ENCODE measurements at regions not wholly inside any gene's neighbourhood (a gene's known extent, or its start where the extent isn't known, plus 50 kb on each side); places are given as distances from the start of the nearest gene placed in this dataset.
"Not testable (repeated sequence)": the region's sequence is repeated elsewhere in the genome, so short reads cannot be mapped to it uniquely, and the experiment has no call there.

- no peaks in the 10 kb centered on the region for H3K27me3 ChIP-seq (ENCODE audit: control insufficient read depth, insufficient read depth, low read length)
- no peak overlapping the region for H3K27ac ChIP-seq (ENCODE audit: low read depth, low read length)
- H3K9ac ChIP-seq (ENCODE audit: low read length): no peak overlapping the region
- no peaks in the 10 kb centered on the region for H3K4me1 ChIP-seq (ENCODE audit: control insufficient read depth, insufficient read depth, low read length)
- no peaks in the 10 kb centered on the region for H3K36me3 ChIP-seq (ENCODE audit: control insufficient read depth, insufficient read depth, low read length)
- H3K9me3 ChIP-seq (ENCODE audit: control insufficient read depth, insufficient read depth, low read depth, low read length): no peaks in the 10 kb centered on the region
- no peak overlapping the region for H3K4me3 ChIP-seq (ENCODE audit: low read depth, low read length)
Measured at GRCh38 chr17:20706751-20707373, 127.3 kb downstream of the CDRT15L2 start.

GRCh38 chr17:20708821-20709220 is 129.3 kb downstream of the CDRT15L2 start:
- not testable (repeated sequence) for H3K4me3 ChIP-seq (ENCODE audit: low read depth, low read length); H3K27ac ChIP-seq (ENCODE audit: low read depth, low read length); H3K36me3 ChIP-seq (ENCODE audit: control insufficient read depth, insufficient read depth, low read length); H3K9ac ChIP-seq (ENCODE audit: low read length); H3K4me1 ChIP-seq (ENCODE audit: control insufficient read depth, insufficient read depth, low read length); H3K27me3 ChIP-seq (ENCODE audit: control insufficient read depth, insufficient read depth, low read length); H3K9me3 ChIP-seq (ENCODE audit: control insufficient read depth, insufficient read depth, low read depth, low read length)

- H3K4me1 ChIP-seq (ENCODE audit: control insufficient read depth, insufficient read depth, low read length); H3K9me3 ChIP-seq (ENCODE audit: control insufficient read depth, insufficient read depth, low read depth, low read length): not testable (repeated sequence)
Measured at GRCh38 chr17:20716481-20716880, 137.0 kb downstream of the CDRT15L2 start.

GRCh38 chr17:20721171-20721570 is 141.6 kb downstream of the CDRT15L2 start:
- Histone ChIP-seq H3K9ac (ENCODE audit: low read length) (no peak overlapping the region), H3K4me3 (ENCODE audit: low read depth, low read length) (no peak overlapping the region), H3K27ac (ENCODE audit: low read depth, low read length) (no peak overlapping the region), H3K4me1 (ENCODE audit: control insufficient read depth, insufficient read depth, low read length) (no peaks in the 10 kb centered on the region), H3K27me3 (ENCODE audit: control insufficient read depth, insufficient read depth, low read length) (no peaks in the 10 kb centered on the region), H3K36me3 (ENCODE audit: control insufficient read depth, insufficient read depth, low read length) (no peaks in the 10 kb centered on the region), H3K9me3 (ENCODE audit: control insufficient read depth, insufficient read depth, low read depth, low read length) (no peaks in the 10 kb centered on the region)

More at GRCh38 chr17:20716481-20716880, 137.0 kb downstream of the CDRT15L2 start:
- not testable (repeated sequence) for H3K27ac ChIP-seq (ENCODE audit: low read depth, low read length); H3K4me3 ChIP-seq (ENCODE audit: low read depth, low read length); H3K36me3 ChIP-seq (ENCODE audit: control insufficient read depth, insufficient read depth, low read length); H3K9ac ChIP-seq (ENCODE audit: low read length); H3K27me3 ChIP-seq (ENCODE audit: control insufficient read depth, insufficient read depth, low read length)

GRCh38 chr17:20724391-20724790 is 144.9 kb downstream of the CDRT15L2 start:
- not testable (repeated sequence) for H3K27ac ChIP-seq (ENCODE audit: low read depth, low read length); H3K4me1 ChIP-seq (ENCODE audit: control insufficient read depth, insufficient read depth, low read length); H3K9me3 ChIP-seq (ENCODE audit: control insufficient read depth, insufficient read depth, low read depth, low read length); H3K36me3 ChIP-seq (ENCODE audit: control insufficient read depth, insufficient read depth, low read length); H3K27me3 ChIP-seq (ENCODE audit: control insufficient read depth, insufficient read depth, low read length); H3K4me3 ChIP-seq (ENCODE audit: low read depth, low read length); H3K9ac ChIP-seq (ENCODE audit: low read length)

- not testable (repeated sequence) for H3K4me1 ChIP-seq (ENCODE audit: control insufficient read depth, insufficient read depth, low read length); H3K9ac ChIP-seq (ENCODE audit: low read length); H3K36me3 ChIP-seq (ENCODE audit: control insufficient read depth, insufficient read depth, low read length); H3K4me3 ChIP-seq (ENCODE audit: low read depth, low read length); H3K27me3 ChIP-seq (ENCODE audit: control insufficient read depth, insufficient read depth, low read length); H3K9me3 ChIP-seq (ENCODE audit: control insufficient read depth, insufficient read depth, low read depth, low read length); H3K27ac ChIP-seq (ENCODE audit: low read depth, low read length)
Measured at GRCh38 chr17:20727201-20727600, 147.7 kb downstream of the CDRT15L2 start.

- no peak overlapping the region for H3K9ac ChIP-seq (ENCODE audit: low read length)
- no peaks in the 10 kb centered on the region for H3K9me3 ChIP-seq (ENCODE audit: control insufficient read depth, insufficient read depth, low read depth, low read length)
- H3K4me1 ChIP-seq (ENCODE audit: control insufficient read depth, insufficient read depth, low read length): no peaks in the 10 kb centered on the region
- H3K27ac ChIP-seq (ENCODE audit: low read depth, low read length): no peak overlapping the region
- no peak overlapping the region for H3K4me3 ChIP-seq (ENCODE audit: low read depth, low read length)
- H3K27me3 ChIP-seq (ENCODE audit: control insufficient read depth, insufficient read depth, low read length): no peaks in the 10 kb centered on the region
- no peaks in the 10 kb centered on the region for H3K36me3 ChIP-seq (ENCODE audit: control insufficient read depth, insufficient read depth, low read length)
Measured at GRCh38 chr17:20728181-20728580, 148.7 kb downstream of the CDRT15L2 start.

GRCh38 chr17:20731131-20731530 is 151.6 kb downstream of the CDRT15L2 start:
- H3K36me3 ChIP-seq (ENCODE audit: control insufficient read depth, insufficient read depth, low read length); H3K9ac ChIP-seq (ENCODE audit: low read length); H3K9me3 ChIP-seq (ENCODE audit: control insufficient read depth, insufficient read depth, low read depth, low read length); H3K4me3 ChIP-seq (ENCODE audit: low read depth, low read length); H3K4me1 ChIP-seq (ENCODE audit: control insufficient read depth, insufficient read depth, low read length); H3K27ac ChIP-seq (ENCODE audit: low read depth, low read length); H3K27me3 ChIP-seq (ENCODE audit: control insufficient read depth, insufficient read depth, low read length): not testable (repeated sequence)

- Histone ChIP-seq H3K4me3 (ENCODE audit: low read depth, low read length) (no peak overlapping the region), H3K9me3 (ENCODE audit: control insufficient read depth, insufficient read depth, low read depth, low read length) (no peaks in the 10 kb centered on the region), H3K27me3 (ENCODE audit: control insufficient read depth, insufficient read depth, low read length) (no peaks in the 10 kb centered on the region), H3K36me3 (ENCODE audit: control insufficient read depth, insufficient read depth, low read length) (no peaks in the 10 kb centered on the region), H3K27ac (ENCODE audit: low read depth, low read length) (no peak overlapping the region), H3K9ac (ENCODE audit: low read length) (no peak overlapping the region), H3K4me1 (ENCODE audit: control insufficient read depth, insufficient read depth, low read length) (no peaks in the 10 kb centered on the region)
Measured at GRCh38 chr17:20733923-20734322, 154.4 kb downstream of the CDRT15L2 start.

GRCh38 chr17:20735796-20736195 is 156.3 kb downstream of the CDRT15L2 start:
- no peak overlapping the region for H3K9ac ChIP-seq (ENCODE audit: low read length)
- no peak overlapping the region for H3K27ac ChIP-seq (ENCODE audit: low read depth, low read length)
- no peaks in the 10 kb centered on the region for H3K36me3 ChIP-seq (ENCODE audit: control insufficient read depth, insufficient read depth, low read length)
- no peaks in the 10 kb centered on the region for H3K9me3 ChIP-seq (ENCODE audit: control insufficient read depth, insufficient read depth, low read depth, low read length)
- no peak overlapping the region for H3K4me3 ChIP-seq (ENCODE audit: low read depth, low read length)
- no peaks in the 10 kb centered on the region for H3K27me3 ChIP-seq (ENCODE audit: control insufficient read depth, insufficient read depth, low read length)
- H3K4me1 ChIP-seq (ENCODE audit: control insufficient read depth, insufficient read depth, low read length): no peaks in the 10 kb centered on the region

- H3K4me1 ChIP-seq (ENCODE audit: control insufficient read depth, insufficient read depth, low read length); H3K4me3 ChIP-seq (ENCODE audit: low read depth, low read length); H3K9ac ChIP-seq (ENCODE audit: low read length); H3K27me3 ChIP-seq (ENCODE audit: control insufficient read depth, insufficient read depth, low read length); H3K27ac ChIP-seq (ENCODE audit: low read depth, low read length); H3K36me3 ChIP-seq (ENCODE audit: control insufficient read depth, insufficient read depth, low read length); H3K9me3 ChIP-seq (ENCODE audit: control insufficient read depth, insufficient read depth, low read depth, low read length): not testable (repeated sequence)
Measured at GRCh38 chr17:20737636-20738035, 158.1 kb downstream of the CDRT15L2 start.

- no peaks in the 10 kb centered on the region for H3K36me3 ChIP-seq (ENCODE audit: control insufficient read depth, insufficient read depth, low read length)
- H3K27me3 ChIP-seq (ENCODE audit: control insufficient read depth, insufficient read depth, low read length): no peaks in the 10 kb centered on the region
- H3K9ac ChIP-seq (ENCODE audit: low read length): no peak overlapping the region
- no peaks in the 10 kb centered on the region for H3K4me1 ChIP-seq (ENCODE audit: control insufficient read depth, insufficient read depth, low read length)
- no peaks in the 10 kb centered on the region for H3K9me3 ChIP-seq (ENCODE audit: control insufficient read depth, insufficient read depth, low read depth, low read length)
- H3K4me3 ChIP-seq (ENCODE audit: low read depth, low read length): no peak overlapping the region
- no peak overlapping the region for H3K27ac ChIP-seq (ENCODE audit: low read depth, low read length)
Measured at GRCh38 chr17:20771104-20771503, 191.6 kb downstream of the CDRT15L2 start.

Measured in HUES6 (cell line).